HL-60 (cell line): ENCODE measurements at regions not wholly inside any gene's neighbourhood (a gene's known extent, or its start where the extent isn't known, plus 50 kb on each side); places are given as distances from the start of the nearest gene placed in this dataset.
"Not testable (repeated sequence)": the region's sequence is repeated elsewhere in the genome, so short reads cannot be mapped to it uniquely, and the experiment has no call there.

Experiments
- POLR2AphosphoS5 ChIP-seq: IDR thresholded peaks from 2 replicates; pipeline ENCODE4 v1.6.1; 2012; ENCODE audit warnings: low read depth
- TF ChIP-seq, protein P1 (sequence below): IDR thresholded peaks from 2 replicates; pipeline ENCODE4 v1.6.1; 2012; ENCODE audit warnings: low read depth; ENCODE audit not compliant: insufficient replicate concordance

DNA sequence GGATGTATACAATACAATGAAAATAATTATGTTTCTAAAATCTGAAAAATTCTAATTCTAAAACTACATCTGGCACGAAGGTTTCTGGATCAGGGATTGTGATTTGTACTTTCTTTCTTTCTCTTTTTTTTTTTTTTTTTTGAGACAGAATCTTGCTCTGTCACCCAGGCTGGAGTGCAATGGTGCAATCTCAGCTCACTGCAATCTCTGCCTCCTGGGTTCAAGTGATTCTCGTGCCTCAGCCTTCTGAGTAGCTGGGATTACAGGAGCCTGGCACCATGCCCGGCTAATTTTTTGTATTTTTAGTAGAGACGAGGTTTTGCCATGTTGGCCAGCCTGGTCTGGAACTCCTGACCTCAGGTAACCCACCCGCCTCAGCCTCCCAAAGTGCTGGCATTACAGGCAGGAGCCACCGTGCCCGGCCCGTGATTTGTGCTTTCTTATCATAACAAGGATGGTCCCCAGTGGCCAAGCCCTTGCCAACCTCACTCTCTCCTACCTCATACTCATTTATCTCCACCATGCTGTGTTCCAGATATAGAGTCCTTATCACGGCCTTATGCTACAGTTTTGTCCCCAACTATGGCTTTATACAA, 279.9 kb downstream of the QDPR start:
- TF ChIP-seq POLR2AphosphoS5, result not testable (repeated sequence)
- TF ChIP-seq, protein P1, sequence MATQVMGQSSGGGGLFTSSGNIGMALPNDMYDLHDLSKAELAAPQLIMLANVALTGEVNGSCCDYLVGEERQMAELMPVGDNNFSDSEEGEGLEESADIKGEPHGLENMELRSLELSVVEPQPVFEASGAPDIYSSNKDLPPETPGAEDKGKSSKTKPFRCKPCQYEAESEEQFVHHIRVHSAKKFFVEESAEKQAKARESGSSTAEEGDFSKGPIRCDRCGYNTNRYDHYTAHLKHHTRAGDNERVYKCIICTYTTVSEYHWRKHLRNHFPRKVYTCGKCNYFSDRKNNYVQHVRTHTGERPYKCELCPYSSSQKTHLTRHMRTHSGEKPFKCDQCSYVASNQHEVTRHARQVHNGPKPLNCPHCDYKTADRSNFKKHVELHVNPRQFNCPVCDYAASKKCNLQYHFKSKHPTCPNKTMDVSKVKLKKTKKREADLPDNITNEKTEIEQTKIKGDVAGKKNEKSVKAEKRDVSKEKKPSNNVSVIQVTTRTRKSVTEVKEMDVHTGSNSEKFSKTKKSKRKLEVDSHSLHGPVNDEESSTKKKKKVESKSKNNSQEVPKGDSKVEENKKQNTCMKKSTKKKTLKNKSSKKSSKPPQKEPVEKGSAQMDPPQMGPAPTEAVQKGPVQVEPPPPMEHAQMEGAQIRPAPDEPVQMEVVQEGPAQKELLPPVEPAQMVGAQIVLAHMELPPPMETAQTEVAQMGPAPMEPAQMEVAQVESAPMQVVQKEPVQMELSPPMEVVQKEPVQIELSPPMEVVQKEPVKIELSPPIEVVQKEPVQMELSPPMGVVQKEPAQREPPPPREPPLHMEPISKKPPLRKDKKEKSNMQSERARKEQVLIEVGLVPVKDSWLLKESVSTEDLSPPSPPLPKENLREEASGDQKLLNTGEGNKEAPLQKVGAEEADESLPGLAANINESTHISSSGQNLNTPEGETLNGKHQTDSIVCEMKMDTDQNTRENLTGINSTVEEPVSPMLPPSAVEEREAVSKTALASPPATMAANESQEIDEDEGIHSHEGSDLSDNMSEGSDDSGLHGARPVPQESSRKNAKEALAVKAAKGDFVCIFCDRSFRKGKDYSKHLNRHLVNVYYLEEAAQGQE, result not testable (repeated sequence)
